GM19240 (cell line): ENCODE measurements at regions not wholly inside any gene's neighbourhood (a gene's known extent, or its start where the extent isn't known, plus 50 kb on each side); places are given as distances from the start of the nearest gene placed in this dataset.

ENCODE experiments used
- DNase-seq: peaks from one replicate; pipeline ENCODE4 v3.0.0; 2011; ENCODE audit warnings: low spot score; ENCODE audit not compliant: insufficient read length

GRCh38 chr10:123451618-123452245 lies 214.4 kb upstream of the GPR26 start:
- no peak for DNase-seq

GRCh38 chr10:123454987-123455386 lies 211.2 kb upstream of the GPR26 start:
- DNase-seq, result no peak

GRCh38 chr10:123455861-123456260 lies 210.3 kb upstream of the GPR26 start:
- DNase-seq, result no peak

DNA sequence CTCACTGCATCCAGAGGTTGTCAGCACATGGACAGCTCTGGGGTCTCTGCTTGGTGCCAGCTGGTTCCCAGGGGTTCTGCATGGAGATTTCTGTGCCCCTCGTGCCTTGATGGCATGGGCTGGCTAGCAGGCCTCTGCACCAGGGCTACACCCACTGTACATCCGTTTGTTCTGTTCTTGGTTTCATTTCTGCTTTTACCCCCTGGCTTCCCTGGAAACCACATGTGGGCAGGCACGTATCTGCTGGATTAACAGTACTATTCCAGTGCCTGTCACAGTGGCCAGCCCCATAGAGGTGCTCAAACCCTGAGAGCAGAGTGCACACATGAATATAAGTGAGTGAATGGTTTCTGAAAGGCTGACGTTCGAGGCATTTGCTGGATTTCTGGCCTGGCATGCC lies 207.2 kb upstream of the GPR26 start:
- no peak for DNase-seq

DNA sequence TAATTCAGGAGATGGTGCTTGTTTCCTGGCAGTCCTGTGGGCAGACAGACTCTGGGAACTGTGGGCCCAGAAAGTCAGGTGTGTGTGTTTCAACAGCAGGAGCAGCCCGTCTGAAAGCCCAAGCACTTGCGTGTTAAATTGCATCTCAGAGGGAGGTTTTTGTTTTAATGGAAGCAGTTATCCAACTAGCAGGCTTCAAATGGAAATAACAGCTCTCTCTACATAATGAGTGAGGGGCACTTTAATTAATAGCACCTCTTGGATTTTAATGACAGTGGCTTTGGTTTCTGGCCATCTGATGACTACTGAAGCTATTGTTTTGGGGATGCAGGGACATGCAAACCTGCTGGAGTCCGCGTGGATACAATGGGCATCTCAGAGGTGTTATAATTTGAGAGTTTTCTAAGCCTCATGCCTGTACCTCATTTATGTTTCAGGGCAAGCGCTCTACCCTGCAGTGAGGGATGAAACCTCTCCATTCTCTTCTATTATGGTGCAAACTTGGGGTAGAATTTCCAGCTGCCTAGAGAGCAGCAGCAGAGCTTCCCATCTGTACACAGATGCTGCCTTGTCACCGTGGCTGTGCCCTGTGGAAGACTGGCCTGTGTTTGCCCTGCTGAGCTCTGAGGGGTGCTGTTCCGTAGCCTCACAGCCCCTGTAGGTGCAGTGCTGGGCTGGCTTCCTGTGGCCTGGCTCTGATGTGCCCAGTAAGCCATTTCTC lies 206.6 kb upstream of the GPR26 start:
- no peak for DNase-seq

GRCh38 chr10:123462246-123462645 lies 203.9 kb upstream of the GPR26 start:
- DNase-seq, result no peak

DNA sequence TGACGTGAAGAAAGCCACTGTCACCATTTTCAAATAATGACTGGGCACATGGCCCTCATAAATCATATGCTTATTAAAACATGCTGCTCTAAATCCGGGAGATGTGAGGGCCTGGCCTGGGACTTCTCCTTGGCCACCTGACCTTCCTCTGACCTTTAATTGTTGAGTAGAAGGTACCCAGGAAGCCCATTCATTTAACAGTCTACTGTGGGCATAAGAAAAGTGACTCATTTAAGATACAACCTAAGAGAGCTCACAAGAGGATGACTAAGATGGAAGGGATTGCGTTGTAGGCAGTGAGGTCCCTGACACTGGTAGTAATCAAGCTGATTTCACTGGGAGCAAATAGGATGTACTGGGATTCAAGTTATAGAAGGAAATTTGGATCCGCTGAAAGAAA lies 203.4 kb upstream of the GPR26 start:
- no peak for DNase-seq

GRCh38 chr10:123463181-123463580 lies 203.0 kb upstream of the GPR26 start:
- DNase-seq, result no peak

- DNase-seq, result no peak
Measured at GRCh38 chr10:123463698-123464097, 202.5 kb upstream of the GPR26 start.

- no peak for DNase-seq
Measured at GRCh38 chr10:123464430-123465323, 201.5 kb upstream of the GPR26 start.

DNA sequence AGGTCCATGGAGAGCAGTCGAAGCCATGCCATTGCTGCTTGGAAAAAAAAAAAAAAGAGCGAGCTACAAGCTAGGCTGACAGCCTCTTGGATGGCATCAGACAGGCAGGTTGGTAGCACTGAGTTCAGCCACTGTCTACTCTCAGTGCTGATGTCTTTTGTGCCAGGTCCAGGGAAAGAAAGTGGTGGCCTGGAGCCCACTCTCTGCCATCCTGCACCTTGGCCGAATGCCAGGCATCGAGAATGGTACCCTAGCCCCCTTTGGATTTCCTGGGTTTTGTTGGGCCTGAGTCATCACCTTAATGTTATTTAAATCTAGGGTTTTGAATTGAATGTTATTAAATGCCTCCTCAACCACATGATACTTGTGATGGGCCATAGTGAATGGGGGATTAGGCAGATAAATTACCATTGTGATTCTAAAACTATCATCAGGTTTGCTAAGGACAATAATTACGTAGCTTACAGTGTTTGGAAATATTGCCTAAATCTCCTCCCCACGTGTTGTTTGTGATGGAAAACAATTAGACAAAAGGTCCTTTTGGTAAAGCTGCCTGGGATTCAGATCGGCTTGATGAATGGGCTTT lies 195.7 kb upstream of the GPR26 start:
- DNase-seq, result no peak

GRCh38 chr10:123471811-123472210 lies 194.3 kb upstream of the GPR26 start:
- DNase-seq, result no peak

DNA sequence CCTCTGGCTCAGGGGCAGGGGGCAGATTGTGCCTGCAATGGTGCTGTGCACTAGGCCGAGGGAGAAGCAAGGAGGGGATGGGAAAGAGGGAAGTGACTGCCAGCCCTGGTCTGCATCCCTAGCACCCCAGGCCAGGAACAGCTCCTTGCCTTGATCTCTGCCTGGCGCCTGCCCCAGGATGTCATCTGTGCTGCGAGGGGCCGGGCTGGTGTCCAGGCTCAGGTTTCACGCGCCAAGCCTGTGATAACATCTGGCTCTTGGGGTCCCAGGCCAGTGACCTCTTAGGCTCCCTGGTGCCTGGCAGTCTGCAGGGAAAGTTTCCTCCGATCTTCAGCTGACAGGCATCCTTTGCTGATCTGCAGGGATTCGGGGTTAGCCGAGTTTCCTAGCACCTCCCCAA lies 193.5 kb upstream of the GPR26 start:
- no peak for DNase-seq

DNA sequence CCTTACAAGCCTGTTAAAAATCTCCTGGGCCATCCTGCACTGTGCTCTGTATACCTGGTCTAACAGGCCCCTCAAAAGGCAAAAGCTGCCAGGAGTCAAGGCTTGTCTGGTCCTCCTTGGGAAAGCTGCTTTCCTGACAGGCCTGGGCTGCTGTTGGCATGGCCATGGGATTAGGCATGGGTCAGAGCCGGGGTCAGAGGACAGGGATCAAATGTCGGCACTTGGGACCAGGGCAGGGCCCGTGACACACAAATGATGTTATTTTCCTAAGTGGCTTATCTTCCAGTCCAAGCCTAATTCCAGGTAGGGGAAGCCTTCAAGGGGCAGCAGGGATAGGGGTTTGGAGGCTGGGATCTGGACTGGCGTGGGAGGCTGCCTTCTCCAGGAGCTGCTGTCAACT lies 191.5 kb upstream of the GPR26 start:
- no peak for DNase-seq

DNA sequence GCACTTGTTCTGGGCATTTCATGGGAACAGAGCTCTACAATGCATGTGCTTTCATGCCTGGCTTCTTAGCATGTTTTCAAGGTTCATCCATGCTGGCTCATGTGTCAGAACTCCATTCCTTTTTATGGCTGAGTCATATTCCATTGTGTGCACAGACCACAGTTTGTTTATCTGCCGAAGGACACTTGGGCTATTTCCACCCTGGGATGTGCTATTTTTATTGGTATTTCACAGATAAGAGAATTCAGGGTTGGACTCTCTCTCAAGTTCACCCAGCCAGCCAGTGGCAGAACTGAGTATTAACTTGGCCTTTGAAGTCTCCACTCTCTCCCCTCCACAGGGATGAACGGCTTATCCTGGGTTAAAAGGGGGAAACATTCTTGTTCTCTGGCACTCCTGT lies 190.7 kb upstream of the GPR26 start:
- no peak for DNase-seq

- DNase-seq, result no peak
Measured at GRCh38 chr10:123478116-123478515, 188.0 kb upstream of the GPR26 start.

DNA sequence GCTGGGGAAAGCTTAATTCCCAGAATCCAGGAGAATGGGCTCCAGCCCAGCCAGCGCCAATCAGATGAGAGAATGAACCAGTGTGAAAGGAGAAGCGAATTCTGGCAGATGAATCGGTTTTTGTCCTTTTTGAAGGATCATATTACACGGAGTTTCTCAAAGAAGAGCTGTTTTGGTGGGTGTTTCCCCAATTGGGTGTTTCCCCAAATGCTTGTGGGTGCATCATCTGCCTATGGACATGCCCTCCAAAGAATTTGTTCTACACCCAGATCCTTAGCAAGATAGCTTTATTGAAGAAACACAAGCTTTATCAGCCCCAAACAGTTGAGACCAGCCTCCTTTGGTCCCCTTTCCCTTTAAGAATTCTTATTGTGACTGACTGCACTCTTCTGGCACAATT lies 186.5 kb upstream of the GPR26 start:
- no peak for DNase-seq

DNA sequence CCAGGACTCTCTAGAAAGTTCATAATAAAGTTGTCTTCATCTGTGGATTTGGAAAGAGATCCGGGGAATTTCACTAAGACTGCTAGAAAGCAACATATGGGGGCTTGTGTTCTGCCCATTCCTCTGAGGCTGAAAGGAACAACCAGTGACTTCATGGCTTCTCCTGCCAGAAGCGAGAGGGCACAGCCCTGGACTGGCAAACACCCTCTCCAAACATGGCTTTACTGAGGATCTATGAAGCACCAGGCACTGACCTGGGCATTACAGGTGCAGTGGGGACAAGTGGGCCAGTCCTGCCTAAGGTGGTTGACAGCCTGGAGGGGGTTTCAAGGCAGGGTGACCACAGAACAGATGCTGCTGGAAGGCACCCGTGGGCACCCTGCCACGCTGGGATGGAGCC lies 185.8 kb upstream of the GPR26 start:
- DNase-seq, result no peak

GRCh38 chr10:123480845-123481244 lies 185.3 kb upstream of the GPR26 start:
- DNase-seq, result no peak

DNA sequence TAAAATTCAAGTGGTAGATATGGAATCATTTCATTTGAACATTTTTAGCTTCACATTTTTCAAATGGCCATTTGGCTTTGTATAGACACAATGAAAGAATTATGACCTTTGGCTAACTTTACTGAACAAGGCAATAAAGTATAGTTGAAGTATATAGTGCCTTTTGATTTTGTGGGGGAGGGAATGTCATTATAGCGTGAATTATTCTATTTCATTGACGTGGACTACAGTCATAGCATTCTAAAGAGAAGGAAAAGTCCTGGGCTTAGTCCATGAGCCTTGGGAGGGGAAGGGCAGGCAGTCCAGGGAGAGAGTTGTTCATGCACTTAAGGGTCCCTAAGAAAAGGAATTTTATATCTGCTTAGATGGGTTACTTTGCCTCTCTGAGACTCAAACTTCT lies 181.4 kb upstream of the GPR26 start:
- no peak for DNase-seq

DNA sequence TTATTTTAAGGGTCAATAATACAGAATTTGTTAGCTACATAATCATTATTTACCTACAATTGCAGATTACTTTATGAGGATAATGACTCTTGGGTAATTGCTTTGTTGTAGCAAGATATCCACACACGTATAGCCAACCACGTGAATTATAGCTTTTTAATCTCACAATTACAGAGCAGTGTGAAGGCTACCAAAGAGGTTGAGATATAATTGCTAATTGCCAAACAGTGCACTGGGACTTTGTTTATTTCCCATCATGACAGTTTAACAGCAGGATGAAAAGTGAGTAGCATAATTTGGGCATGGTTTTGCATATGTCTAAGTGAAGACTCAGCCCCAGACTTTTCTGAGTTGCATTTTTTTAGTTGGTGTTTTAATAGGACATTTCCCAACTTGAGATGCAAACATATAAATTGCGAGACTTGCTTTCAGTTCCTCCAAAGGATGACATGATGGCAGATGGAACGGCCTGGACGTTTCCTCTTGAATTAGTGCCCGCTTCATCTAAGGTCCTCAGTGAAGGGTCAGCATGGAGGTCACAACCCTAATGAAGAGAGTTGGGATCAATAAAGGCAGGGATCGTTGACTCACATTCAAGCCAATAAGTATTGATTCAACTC lies 180.7 kb upstream of the GPR26 start:
- no peak for DNase-seq

DNA sequence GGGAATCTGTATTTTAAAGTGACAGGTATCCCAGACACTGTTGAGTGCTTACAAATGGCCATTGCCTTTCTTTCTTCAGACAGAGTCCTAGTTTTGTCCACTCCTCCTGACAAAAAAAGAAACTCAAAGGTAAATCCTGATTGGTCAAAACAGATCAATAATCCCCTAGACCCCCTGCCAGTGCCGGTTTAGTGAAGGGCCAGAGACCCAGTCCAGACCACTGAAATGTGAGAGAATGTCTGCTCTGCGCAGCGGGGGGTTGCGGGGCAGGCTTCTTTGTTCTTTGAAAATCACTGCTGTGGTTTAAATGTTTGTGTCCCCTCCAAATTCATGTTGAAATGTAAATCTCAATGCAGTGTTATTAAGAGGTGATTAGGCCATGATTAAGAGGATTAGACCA lies 177.7 kb upstream of the GPR26 start:
- DNase-seq, result no peak
